Peyer's patch (tissue), 4 donors: ENCODE measurements at regions not wholly inside any gene's neighbourhood (a gene's known extent, or its start where the extent isn't known, plus 50 kb on each side); places are given as distances from the start of the nearest gene placed in this dataset.
"Not testable (repeated sequence)": the region's sequence is repeated elsewhere in the genome, so short reads cannot be mapped to it uniquely, and the experiment has no call there.

Experiments
- DNase-seq, 3 donors: peaks; one replicate each; pipeline ENCODE4 v3.0.0-alpha.2; 2017 to 2019
- H3K27ac ChIP-seq, 4 donors: fragments of 200-600 bp; sonication (generic); one replicate each; pipeline ENCODE4 v1.5.1; 2016 to 2019
- H3K27me3 ChIP-seq, 2 donors: fragments of 200-600 bp; sonication (generic); one replicate each; pipeline ENCODE4 v1.5.1; 2019
- H3K36me3 ChIP-seq, 3 donors: fragments of 200-600 bp; sonication (generic); one replicate each; pipeline ENCODE4 v1.5.1; 2016 to 2019
- H3K4me1 ChIP-seq, 4 donors: fragments of 200-600 bp; sonication (generic); one replicate each; pipeline ENCODE4 v1.5.1; 2016 to 2019
- H3K4me3 ChIP-seq, 4 donors: fragments of 200-600 bp; sonication (generic); 1 replicate in 3 of 4; 2 replicates in 1 of 4; pipeline ENCODE4 v1.5.1; 2016 to 2019; ENCODE audit warnings: mild to moderate bottlenecking in 1 of 4
- H3K9me3 ChIP-seq, 4 donors: fragments of 200-600 bp; sonication (generic); one replicate each; pipeline ENCODE4 v1.5.1; 2016 to 2019; ENCODE audit warnings: mild to moderate bottlenecking in 1 of 4
- POLR2A ChIP-seq, 2 donors: fragments of 450-650 bp; IDR thresholded peaks; one replicate each; pipeline ENCODE4 v1.5.1; 2017; ENCODE audit warnings: antibody characterized with exemption in 2 of 2, mild to moderate bottlenecking in 2 of 2, moderate library complexity in 2 of 2
- TF ChIP-seq, protein P1 (sequence below), 6 experiments: fragments of 450-650 bp in 4 of 6; fragments of 200-600 bp in 2 of 6; sonication (generic) in 1 of 6; IDR thresholded peaks; one replicate each; pipeline ENCODE4 v1.5.1; 2017 to 2019; ENCODE audit warnings: antibody characterized with exemption in 6 of 6, mild to moderate bottlenecking in 3 of 6, moderate library complexity in 1 of 6

DNA sequence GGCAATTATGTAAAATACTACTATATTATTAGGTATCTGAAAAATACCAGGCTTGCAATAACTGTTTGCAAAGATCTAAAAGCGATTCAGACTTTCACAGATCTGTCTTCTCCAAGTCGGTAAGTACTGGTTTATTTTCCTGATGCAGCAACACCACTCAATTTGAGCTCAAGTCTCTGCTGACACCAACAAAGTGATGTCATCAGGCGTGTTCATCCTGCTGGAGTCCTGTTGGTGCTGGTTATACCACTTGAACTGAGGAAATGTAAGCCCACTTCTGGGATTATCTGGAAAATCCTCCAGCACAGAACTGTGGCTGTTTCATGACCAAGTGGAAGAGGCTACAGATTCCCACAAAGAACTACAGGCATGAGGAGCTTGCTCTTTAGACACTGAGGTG, 267.6 kb downstream of the BCL2 start:
- Histone ChIP-seq H3K36me3 (no peaks in the 10 kb centered on the region), H3K9me3 (no peaks in the 10 kb centered on the region), H3K27ac (no peak overlapping the region), H3K4me3 (no peak overlapping the region), H3K27me3 (no peaks in the 10 kb centered on the region), H3K4me1 (no peaks in the 10 kb centered on the region)
- TF ChIP-seq, protein P1, sequence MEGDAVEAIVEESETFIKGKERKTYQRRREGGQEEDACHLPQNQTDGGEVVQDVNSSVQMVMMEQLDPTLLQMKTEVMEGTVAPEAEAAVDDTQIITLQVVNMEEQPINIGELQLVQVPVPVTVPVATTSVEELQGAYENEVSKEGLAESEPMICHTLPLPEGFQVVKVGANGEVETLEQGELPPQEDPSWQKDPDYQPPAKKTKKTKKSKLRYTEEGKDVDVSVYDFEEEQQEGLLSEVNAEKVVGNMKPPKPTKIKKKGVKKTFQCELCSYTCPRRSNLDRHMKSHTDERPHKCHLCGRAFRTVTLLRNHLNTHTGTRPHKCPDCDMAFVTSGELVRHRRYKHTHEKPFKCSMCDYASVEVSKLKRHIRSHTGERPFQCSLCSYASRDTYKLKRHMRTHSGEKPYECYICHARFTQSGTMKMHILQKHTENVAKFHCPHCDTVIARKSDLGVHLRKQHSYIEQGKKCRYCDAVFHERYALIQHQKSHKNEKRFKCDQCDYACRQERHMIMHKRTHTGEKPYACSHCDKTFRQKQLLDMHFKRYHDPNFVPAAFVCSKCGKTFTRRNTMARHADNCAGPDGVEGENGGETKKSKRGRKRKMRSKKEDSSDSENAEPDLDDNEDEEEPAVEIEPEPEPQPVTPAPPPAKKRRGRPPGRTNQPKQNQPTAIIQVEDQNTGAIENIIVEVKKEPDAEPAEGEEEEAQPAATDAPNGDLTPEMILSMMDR (IDR thresholded peaks at IDR 0.05), result no peak
- DNase-seq, result no peak

DNA sequence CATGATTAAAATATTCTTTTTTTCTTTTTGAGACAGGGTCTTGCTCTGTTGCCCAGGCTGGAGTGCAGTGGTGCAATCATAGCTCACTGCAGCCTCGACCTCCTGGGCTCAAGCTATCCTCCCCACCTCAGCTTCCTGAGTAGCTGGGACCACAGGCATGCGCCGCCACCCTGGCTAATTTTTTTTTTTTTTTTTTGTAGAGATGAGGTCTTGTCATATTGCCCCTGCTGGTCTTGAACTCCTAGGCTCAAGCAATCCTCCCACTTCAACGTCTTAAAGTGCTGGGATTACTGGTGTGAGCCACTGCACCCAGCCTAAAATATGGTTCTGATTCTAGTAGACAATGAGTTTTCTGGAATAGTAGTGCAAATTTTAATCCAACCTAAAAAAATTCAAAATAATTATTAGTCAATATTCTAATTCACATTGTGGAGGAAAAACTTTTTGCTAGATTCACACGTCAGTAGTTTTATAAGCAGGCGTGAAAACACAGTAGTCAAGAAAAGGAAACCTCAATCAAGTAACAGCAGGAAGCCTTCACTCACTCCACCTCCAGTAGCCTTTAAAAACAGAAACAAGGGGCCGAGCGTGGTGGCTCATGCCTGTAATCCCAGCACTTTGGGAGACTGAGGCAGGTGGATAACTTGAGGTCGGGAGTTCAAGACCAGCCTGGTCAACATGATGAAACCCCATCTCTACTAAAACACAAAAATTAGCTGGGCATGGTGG, 268.7 kb downstream of the BCL2 start:
- H3K4me3 ChIP-seq, H3K27me3 ChIP-seq, H3K4me1 ChIP-seq, H3K27ac ChIP-seq, H3K36me3 ChIP-seq, H3K9me3 ChIP-seq, DNase-seq: not testable (repeated sequence)

DNA sequence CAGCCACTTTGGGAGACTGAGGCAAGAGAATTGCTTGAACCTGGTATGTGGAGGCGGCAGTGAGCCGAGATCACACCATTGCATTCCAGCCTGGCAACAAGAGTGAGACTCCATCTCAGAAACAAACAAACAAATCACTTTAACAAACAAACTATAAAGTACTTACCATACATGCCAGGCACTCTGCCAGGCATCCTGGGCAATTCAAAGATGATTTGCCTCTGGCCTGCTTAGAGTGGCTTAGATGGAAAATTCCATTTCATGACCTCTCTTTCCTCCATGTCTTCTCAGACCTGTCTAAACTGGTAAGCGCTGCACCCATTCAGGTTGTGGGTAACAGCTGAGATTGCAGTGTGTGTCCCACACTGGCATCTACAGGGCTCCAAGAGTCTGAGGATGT, 273.2 kb downstream of the BCL2 start:
- Histone ChIP-seq H3K9me3 (no peaks in the 10 kb centered on the region), H3K27ac (no peak overlapping the region), H3K36me3 (no peaks in the 10 kb centered on the region), H3K4me3 (no peak overlapping the region), H3K4me1 (no peaks in the 10 kb centered on the region), H3K27me3 (no peaks in the 10 kb centered on the region)
- no peak for TF ChIP-seq POLR2A (IDR thresholded peaks at IDR 0.05)
- TF ChIP-seq, protein P1 (IDR thresholded peaks at IDR 0.05), result no peak
- no peak for DNase-seq

DNA sequence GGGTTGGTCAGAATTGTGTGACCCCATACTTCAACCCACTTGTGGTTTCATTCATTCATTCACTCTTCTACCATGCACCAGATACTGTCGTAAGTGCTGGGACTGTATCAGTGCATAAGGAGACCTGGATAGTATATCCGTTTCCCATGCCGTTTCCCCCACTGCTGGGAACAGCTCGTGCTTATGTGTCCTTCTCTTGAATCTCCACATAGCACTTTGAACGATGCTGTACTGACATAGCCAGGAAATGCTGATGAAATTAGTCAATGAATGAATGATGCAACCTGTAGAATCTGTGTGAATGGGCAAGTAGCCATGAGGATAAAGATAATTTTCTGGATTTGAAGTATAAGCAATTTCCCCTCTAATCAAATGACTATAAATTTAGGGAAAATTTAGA, 276.1 kb downstream of the BCL2 start:
- H3K4me1 ChIP-seq, result no peaks in the 10 kb centered on the region
- H3K36me3 ChIP-seq, result no peaks in the 10 kb centered on the region
- H3K27me3 ChIP-seq, result no peaks in the 10 kb centered on the region
- no peaks in the 10 kb centered on the region for H3K9me3 ChIP-seq
- no peak overlapping the region for H3K4me3 ChIP-seq
- no peak for DNase-seq
- TF ChIP-seq, protein P1 (IDR thresholded peaks at IDR 0.05), result no peak
- no peak for TF ChIP-seq POLR2A (IDR thresholded peaks at IDR 0.05)
- H3K27ac ChIP-seq, result no peak overlapping the region

DNA sequence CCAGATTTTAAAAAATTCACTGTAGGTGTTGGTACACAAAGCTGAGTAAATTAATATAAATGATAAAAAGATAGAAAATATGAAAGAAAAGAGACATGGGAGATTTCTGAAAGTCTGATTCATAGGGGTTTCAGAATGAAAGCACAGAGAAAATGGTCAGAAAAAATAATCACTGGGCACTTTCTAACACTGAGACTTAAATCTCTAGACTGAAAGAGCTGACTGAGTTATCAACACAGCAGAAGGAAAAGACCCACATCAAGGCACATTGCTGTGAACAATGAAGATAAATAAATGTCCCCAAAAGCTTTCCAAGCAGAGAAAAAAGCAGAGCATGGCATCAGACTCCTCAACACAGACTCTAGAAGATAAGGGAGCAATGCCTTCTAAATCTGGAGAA, 277.2 kb downstream of the BCL2 start:
- Histone ChIP-seq H3K4me1 (no peaks in the 10 kb centered on the region), H3K9me3 (no peaks in the 10 kb centered on the region), H3K27ac (no peak overlapping the region), H3K4me3 (no peak overlapping the region), H3K36me3 (no peaks in the 10 kb centered on the region), H3K27me3 (no peaks in the 10 kb centered on the region)
- DNase-seq, result no peak
- TF ChIP-seq POLR2A (IDR thresholded peaks at IDR 0.05), result no peak
- TF ChIP-seq, protein P1 (IDR thresholded peaks at IDR 0.05), result no peak

DNA sequence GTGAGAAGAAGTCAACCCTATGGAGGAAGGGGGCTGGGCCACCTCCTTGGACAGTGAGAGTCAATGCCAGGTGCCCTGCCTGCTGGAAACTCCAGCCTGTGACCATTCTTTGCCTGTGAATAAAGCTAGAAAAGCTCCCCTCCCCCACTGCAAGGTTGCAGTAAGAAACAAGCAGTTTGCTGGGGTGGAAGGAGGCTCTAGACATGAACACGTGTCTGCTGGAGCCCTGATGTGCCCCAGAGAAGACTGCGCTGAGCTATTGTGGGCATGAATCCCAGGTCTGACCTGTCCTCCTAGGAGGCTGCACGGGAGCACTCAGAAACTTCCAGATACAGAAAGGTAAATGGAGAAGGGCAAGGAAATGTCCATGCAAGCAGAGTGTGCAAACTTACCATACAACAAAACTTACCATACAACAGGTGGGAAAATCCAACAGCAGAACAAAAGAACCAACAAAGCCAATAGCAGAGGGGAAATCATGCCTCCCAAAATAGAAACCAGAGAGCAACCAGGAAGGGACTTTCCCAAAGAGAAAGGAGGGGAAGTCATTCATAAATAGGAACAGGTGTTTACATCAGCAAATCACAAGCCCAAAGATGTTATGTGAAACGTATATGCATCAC, 278.7 kb downstream of the BCL2 start:
- H3K36me3 ChIP-seq, result no peaks in the 10 kb centered on the region
- TF ChIP-seq POLR2A (IDR thresholded peaks at IDR 0.05), result no peak
- TF ChIP-seq, protein P1 (IDR thresholded peaks at IDR 0.05), result no peak
- DNase-seq, result no peak
- H3K9me3 ChIP-seq, result no peaks in the 10 kb centered on the region
- H3K4me1 ChIP-seq, result no peaks in the 10 kb centered on the region
- no peak overlapping the region for H3K27ac ChIP-seq
- H3K27me3 ChIP-seq, result no peaks in the 10 kb centered on the region
- no peak overlapping the region for H3K4me3 ChIP-seq
